SK-N-SH (cell line): ENCODE measurements at regions not wholly inside any gene's neighbourhood (a gene's known extent, or its start where the extent isn't known, plus 50 kb on each side); places are given as distances from the start of the nearest gene placed in this dataset.

ENCODE experiments used
- CTCF ChIA-PET: fragments of 300-600, 350-600 bp; formaldehyde crosslinking; extraction: SDS; loops from one replicate; lab custom pipeline; 2021; lab: Yijun Ruan, JAX
- POLR2A ChIA-PET: fragments of 350-600 bp; sonication (Branson Sonifier 250); formaldehyde crosslinking; extraction: SDS; loops from one replicate; lab custom pipeline; 2020; ENCODE audit warnings: antibody characterized with exemption, inconsistent platforms; lab: Yijun Ruan, JAX
- DNase-seq: peaks from one replicate; pipeline ENCODE4 v3.0.0; 2012
- H2AFZ ChIP-seq: fragments of 200-600 bp; sonication (generic); 2 replicates; pipeline ENCODE4 v1.8.1; 2016; ENCODE audit warnings: antibody characterized with exemption, mild to moderate bottlenecking, low read depth
- H3F3A ChIP-seq: fragments of 200-600 bp; sonication (generic); replicated peaks from 2 replicates; pipeline ENCODE3; 2016; ENCODE audit warnings: antibody characterized with exemption, mild to moderate bottlenecking; ENCODE audit not compliant: insufficient read depth
- H3K27ac ChIP-seq, 2 experiments: fragments of 200-500 bp in 1 of 2; fragments of 200-600 bp in 1 of 2; sonication (Bioruptor generic) in 1 of 2; sonication (generic), shearing (Covaris generic) in 1 of 2; 2 replicates each; pipeline versions ENCODE4 v1.5.1 to v1.6.1; 2014 to 2016; ENCODE audit warnings: low read depth in 2 of 2, inconsistent platforms in 1 of 2, low read length in 1 of 2, mild to moderate bottlenecking in 1 of 2, mixed read lengths in 1 of 2
- H3K27me3 ChIP-seq: fragments of 200-600 bp; sonication (generic), shearing (Covaris generic); 2 replicates; pipeline ENCODE4 v1.6.1; 2016; ENCODE audit warnings: mixed run types; ENCODE audit not compliant: insufficient read depth
- H3K36me3 ChIP-seq, 2 experiments: fragments of 200-500 bp in 1 of 2; fragments of 200-600 bp in 1 of 2; sonication (Bioruptor generic) in 1 of 2; sonication (generic) in 1 of 2; replicated peaks in 1 of 2; 2 replicates each; pipeline versions ENCODE3 to v1.5.1; 2014 to 2016; ENCODE audit warnings: low read length in 1 of 2, mild to moderate bottlenecking in 1 of 2; ENCODE audit not compliant: insufficient read depth in 2 of 2, control insufficient read depth in 1 of 2
- H3K4me1 ChIP-seq, 2 experiments: fragments of 200-500 bp in 1 of 2; fragments of 200-600 bp in 1 of 2; sonication (Bioruptor generic) in 1 of 2; sonication (generic), shearing (Covaris generic) in 1 of 2; 2 replicates each; pipeline versions ENCODE4 v1.5.1 to v1.6.1; 2014 to 2016; ENCODE audit warnings: low read depth in 1 of 2, low read length in 1 of 2, mixed run types in 1 of 2; ENCODE audit not compliant: insufficient read depth in 2 of 2, control insufficient read depth in 1 of 2
- H3K4me2 ChIP-seq: fragments of 200-600 bp; sonication (generic), shearing (Covaris generic); 2 replicates; pipeline ENCODE4 v1.6.1; 2017; ENCODE audit warnings: mixed run types
- H3K4me3 ChIP-seq, 2 experiments: fragments of 200-500 bp in 1 of 2; fragments of 200-600 bp in 1 of 2; sonication (Bioruptor generic) in 1 of 2; sonication (generic), shearing (Covaris generic) in 1 of 2; 2 replicates each; pipeline versions ENCODE4 v1.5.1 to v1.8.1; 2014 to 2016; ENCODE audit warnings: low read depth in 2 of 2, inconsistent platforms in 1 of 2, low read length in 1 of 2, mild to moderate bottlenecking in 1 of 2, mixed read lengths in 1 of 2, moderate library complexity in 1 of 2
- H3K79me2 ChIP-seq: fragments of 200-600 bp; sonication (generic); 2 replicates; pipeline ENCODE4 v1.8.1; 2017; ENCODE audit warnings: mild to moderate bottlenecking; ENCODE audit not compliant: insufficient read depth
- H3K9ac ChIP-seq: fragments of 200-600 bp; sonication (generic); 2 replicates; pipeline ENCODE4 v1.6.1; 2017; ENCODE audit warnings: mixed run types
- H3K9me2 ChIP-seq: fragments of 200-600 bp; sonication (generic); 2 replicates; pipeline ENCODE4 v1.6.1; 2017; ENCODE audit warnings: mixed run types
- H3K9me3 ChIP-seq: fragments of 200-600 bp; sonication (generic); 2 replicates; pipeline ENCODE4 v1.6.1; 2017; ENCODE audit warnings: mixed run types, mild to moderate bottlenecking, moderate library complexity
- H4K20me1 ChIP-seq: fragments of 200-600 bp; sonication (generic); 2 replicates; pipeline ENCODE4 v1.6.1; 2017; ENCODE audit warnings: mild to moderate bottlenecking, mixed run types; ENCODE audit not compliant: insufficient read depth
- ELF1 ChIP-seq: IDR thresholded peaks from 2 replicates; pipeline ENCODE4 v1.4.0; 2012
- FOSL2 ChIP-seq: IDR thresholded peaks from 2 replicates; pipeline ENCODE4 v1.4.0; 2012; ENCODE audit warnings: low read depth, mild to moderate bottlenecking, moderate library complexity, borderline replicate concordance
- FOXJ3 ChIP-seq: sonication (generic); formaldehyde crosslinking; IDR thresholded peaks from 2 replicates; pipeline ENCODE4 v1.5.1; 2020; ENCODE audit warnings: mild to moderate bottlenecking, missing genetic modification reagents
- FOXM1 ChIP-seq: IDR thresholded peaks from 2 replicates; pipeline ENCODE4 v1.4.0; 2012; ENCODE audit warnings: low read depth, mild to moderate bottlenecking
- GATA2 ChIP-seq: sonication (generic); formaldehyde crosslinking; IDR thresholded peaks from 2 replicates; pipeline ENCODE4 v1.5.0; 2020; ENCODE audit warnings: mild to moderate bottlenecking, missing genetic modification reagents
- JUND ChIP-seq: IDR thresholded peaks from 2 replicates; pipeline ENCODE4 v1.4.0; 2012
- MAX ChIP-seq: IDR thresholded peaks from 2 replicates; pipeline ENCODE4 v1.4.0; 2012; ENCODE audit warnings: low read depth
- MXI1 ChIP-seq: IDR thresholded peaks from 2 replicates; pipeline ENCODE4 v1.6.1; 2012; ENCODE audit warnings: mild to moderate bottlenecking, low read depth, low read length, improper control_type of control experiment
- NRF1 ChIP-seq: IDR thresholded peaks from 2 replicates; pipeline ENCODE4 v1.6.1; 2012; ENCODE audit warnings: low read depth, mild to moderate bottlenecking, low read length
- POLR2AphosphoS5 ChIP-seq: IDR thresholded peaks from 2 replicates; pipeline ENCODE4 v1.6.1; 2012; ENCODE audit warnings: low read depth, low read length
- RAD21 ChIP-seq: IDR thresholded peaks from 2 replicates; pipeline ENCODE4 v1.6.1; 2012; ENCODE audit warnings: mild to moderate bottlenecking, low read length
- REST ChIP-seq: IDR thresholded peaks from 2 replicates; pipeline ENCODE4 v1.6.1; 2012; ENCODE audit warnings: mild to moderate bottlenecking, low read depth, low read length, moderate library complexity
- RFX5 ChIP-seq: IDR thresholded peaks from 2 replicates; pipeline ENCODE4 v1.6.1; 2012; ENCODE audit warnings: mild to moderate bottlenecking, improper control_type of control experiment, low read length
- TCF12 ChIP-seq: IDR thresholded peaks from 2 replicates; pipeline ENCODE4 v1.4.0; 2012
- TEAD4 ChIP-seq: IDR thresholded peaks from 2 replicates; pipeline ENCODE4 v1.4.0; 2012; ENCODE audit warnings: mild to moderate bottlenecking, borderline replicate concordance; ENCODE audit not compliant: insufficient read depth
- WGBS: methylation state at CpG from one replicate; pipeline ENCODE4 v1.1.6; 2017; ENCODE audit warnings: low lambda C conversion rate; 5-methylcytosine and 5-hydroxymethylcytosine counted together
- TF ChIP-seq, protein P1 (sequence below): fragments of 150-350 bp; IDR thresholded peaks from 2 replicates; pipeline ENCODE4 v1.6.1; 2016; ENCODE audit warnings: mild to moderate bottlenecking, low read depth, low read length
- TF ChIP-seq, protein P2 (sequence below): IDR thresholded peaks from 2 replicates; pipeline ENCODE4 v1.4.0; 2012; ENCODE audit warnings: low read depth, borderline replicate concordance
- TF ChIP-seq, protein P3 (sequence below): fragments of 150-350 bp; IDR thresholded peaks from 2 replicates; pipeline ENCODE4 v1.6.1; 2017; ENCODE audit warnings: antibody characterized with exemption, low read length, low read depth, borderline replicate concordance

GRCh38 chr7:88661921-88662320 lies 97.6 kb upstream of the ZNF804B start:
- TF ChIP-seq REST, result no peak
- TF ChIP-seq FOSL2, result no peak
- TF ChIP-seq, protein P1, sequence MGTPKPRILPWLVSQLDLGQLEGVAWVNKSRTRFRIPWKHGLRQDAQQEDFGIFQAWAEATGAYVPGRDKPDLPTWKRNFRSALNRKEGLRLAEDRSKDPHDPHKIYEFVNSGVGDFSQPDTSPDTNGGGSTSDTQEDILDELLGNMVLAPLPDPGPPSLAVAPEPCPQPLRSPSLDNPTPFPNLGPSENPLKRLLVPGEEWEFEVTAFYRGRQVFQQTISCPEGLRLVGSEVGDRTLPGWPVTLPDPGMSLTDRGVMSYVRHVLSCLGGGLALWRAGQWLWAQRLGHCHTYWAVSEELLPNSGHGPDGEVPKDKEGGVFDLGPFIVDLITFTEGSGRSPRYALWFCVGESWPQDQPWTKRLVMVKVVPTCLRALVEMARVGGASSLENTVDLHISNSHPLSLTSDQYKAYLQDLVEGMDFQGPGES, result no peak
- no peak for TF ChIP-seq FOXM1
- no peak for TF ChIP-seq FOXJ3
- TF ChIP-seq TCF12, result no peak
- no peak for TF ChIP-seq TEAD4
- TF ChIP-seq, protein P2, sequence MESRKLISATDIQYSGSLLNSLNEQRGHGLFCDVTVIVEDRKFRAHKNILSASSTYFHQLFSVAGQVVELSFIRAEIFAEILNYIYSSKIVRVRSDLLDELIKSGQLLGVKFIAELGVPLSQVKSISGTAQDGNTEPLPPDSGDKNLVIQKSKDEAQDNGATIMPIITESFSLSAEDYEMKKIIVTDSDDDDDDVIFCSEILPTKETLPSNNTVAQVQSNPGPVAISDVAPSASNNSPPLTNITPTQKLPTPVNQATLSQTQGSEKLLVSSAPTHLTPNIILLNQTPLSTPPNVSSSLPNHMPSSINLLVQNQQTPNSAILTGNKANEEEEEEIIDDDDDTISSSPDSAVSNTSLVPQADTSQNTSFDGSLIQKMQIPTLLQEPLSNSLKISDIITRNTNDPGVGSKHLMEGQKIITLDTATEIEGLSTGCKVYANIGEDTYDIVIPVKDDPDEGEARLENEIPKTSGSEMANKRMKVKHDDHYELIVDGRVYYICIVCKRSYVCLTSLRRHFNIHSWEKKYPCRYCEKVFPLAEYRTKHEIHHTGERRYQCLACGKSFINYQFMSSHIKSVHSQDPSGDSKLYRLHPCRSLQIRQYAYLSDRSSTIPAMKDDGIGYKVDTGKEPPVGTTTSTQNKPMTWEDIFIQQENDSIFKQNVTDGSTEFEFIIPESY, result no peak
- TF ChIP-seq JUND, result no peak
- no peak for TF ChIP-seq RAD21
- no peak for TF ChIP-seq MXI1
- no peak for TF ChIP-seq POLR2AphosphoS5
- no peak for TF ChIP-seq NRF1
- TF ChIP-seq RFX5, result no peak
- TF ChIP-seq, protein P3, sequence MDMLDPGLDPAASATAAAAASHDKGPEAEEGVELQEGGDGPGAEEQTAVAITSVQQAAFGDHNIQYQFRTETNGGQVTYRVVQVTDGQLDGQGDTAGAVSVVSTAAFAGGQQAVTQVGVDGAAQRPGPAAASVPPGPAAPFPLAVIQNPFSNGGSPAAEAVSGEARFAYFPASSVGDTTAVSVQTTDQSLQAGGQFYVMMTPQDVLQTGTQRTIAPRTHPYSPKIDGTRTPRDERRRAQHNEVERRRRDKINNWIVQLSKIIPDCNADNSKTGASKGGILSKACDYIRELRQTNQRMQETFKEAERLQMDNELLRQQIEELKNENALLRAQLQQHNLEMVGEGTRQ, result no peak
- TF ChIP-seq MAX, result no peak
- no peak for TF ChIP-seq GATA2
- TF ChIP-seq ELF1, result no peak
- TF ChIP-seq, all 33 proteins: peak for 0
- Histone ChIP-seq H2AFZ (no peak overlapping the region), H3K79me2 (no peaks in the 10 kb centered on the region), H3K27ac (no peak overlapping the region), H3K4me2 (no peak overlapping the region), H4K20me1 (no peaks in the 10 kb centered on the region), H3K36me3 (no peaks in the 10 kb centered on the region), H3F3A (no peaks in the 10 kb centered on the region), H3K4me1 (no peaks in the 10 kb centered on the region), H3K9me3 (no peaks in the 10 kb centered on the region), H3K4me3 (no peak overlapping the region), H3K9ac (no peak overlapping the region), H3K27me3 (no peaks in the 10 kb centered on the region), H3K9me2 (no peaks in the 10 kb centered on the region)
- DNase-seq, result no peak
- CTCF ChIA-PET, result no interaction called here
- POLR2A ChIA-PET, result no interaction called here
- 28% methylated on average over 3 of the region's 3 CpGs for WGBS
